ENCODE measurements at regions not wholly inside any gene's neighbourhood (a gene's known extent, or its start where the extent isn't known, plus 50 kb on each side); places are given as distances from the start of the nearest gene placed in this dataset.
A peak's percentile ranks its signal among the peaks of the same experiment; 100 is the strongest.

DNA sequence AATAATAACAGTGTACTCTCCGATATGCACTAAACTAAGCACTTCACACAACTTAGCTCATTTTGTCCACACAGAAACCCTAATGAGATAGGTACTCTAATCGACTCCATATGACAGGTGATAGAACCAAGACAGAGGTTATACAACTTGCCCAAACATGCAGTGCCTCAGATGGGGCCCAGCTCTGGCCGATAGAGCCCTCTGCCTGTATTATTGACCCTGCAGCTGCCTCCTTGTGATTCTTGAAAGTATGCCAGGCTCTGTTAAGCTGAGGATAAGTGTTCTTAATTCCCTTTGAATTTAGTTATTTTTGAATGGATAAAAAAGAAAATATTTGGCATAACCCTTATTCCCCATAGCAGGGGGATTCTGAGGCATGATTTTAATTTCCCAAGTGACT is 78.5 kb downstream of the HMHB1 start:
- Histone ChIP-seq H3K27me3 (replicated peaks in 2 of 5; ENCODE audit: control insufficient read depth in 4 of 5, insufficient read depth in 5 of 5, low read length in 4 of 5) (no peaks in the 10 kb centered on the region), H3K36me3 (ENCODE audit: control insufficient read depth in 4 of 4, insufficient read depth in 4 of 4, low read length in 3 of 4) (no peaks in the 10 kb centered on the region), H3K4me1 (ENCODE audit: control extremely low read depth in 1 of 4, control insufficient read depth in 4 of 4, insufficient read depth in 4 of 4, low read length in 3 of 4) (no peaks in the 10 kb centered on the region), H3K9me3 (ENCODE audit: control extremely low read depth in 1 of 5, control insufficient read depth in 4 of 5, insufficient read depth in 2 of 5, low read depth in 1 of 5, low read length in 4 of 5) (no peaks in the 10 kb centered on the region), H3K4me3 (ENCODE audit: control insufficient read depth in 1 of 7, extremely low read depth in 1 of 7, insufficient read depth in 4 of 7, low read depth in 2 of 7, low read length in 6 of 7) (no peak overlapping the region), H3K27ac (ENCODE audit: insufficient read depth in 1 of 2, low read depth in 1 of 2, low read length in 2 of 2, poor library complexity in 1 of 2, severe bottlenecking in 2 of 2) (no peak overlapping the region)
- POLR2A ChIA-PET = no interaction called here
- 100% methylated on average over 1 of the region's 3 CpGs for WGBS (ENCODE audit: insufficient coverage)
- no peak for DNase-seq
- CTCF ChIA-PET = no interaction called here

DNA sequence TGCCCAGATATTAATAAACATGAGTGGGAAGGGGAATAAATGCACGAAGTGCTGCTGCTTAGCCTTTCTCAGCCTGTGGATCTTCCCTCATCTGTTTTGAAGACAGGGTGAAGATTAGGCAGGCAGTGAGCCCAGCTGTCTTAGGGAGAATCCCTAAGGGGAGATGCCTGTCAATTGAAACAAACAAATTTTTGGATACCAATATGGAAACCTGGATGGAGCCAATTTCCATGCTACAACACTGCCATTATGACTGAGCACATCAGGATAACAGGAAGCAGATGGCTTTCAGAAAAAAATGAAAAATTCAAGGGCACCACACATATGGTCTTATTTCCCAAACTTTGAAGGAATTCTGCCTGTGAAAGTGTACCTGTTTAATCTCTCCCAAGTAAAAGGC is 80.3 kb downstream of the HMHB1 start:
- no peak for DNase-seq
- Histone ChIP-seq H3K36me3 (ENCODE audit: control insufficient read depth in 4 of 4, insufficient read depth in 4 of 4, low read length in 3 of 4) (no peaks in the 10 kb centered on the region), H3K27ac (ENCODE audit: insufficient read depth in 1 of 2, low read depth in 1 of 2, low read length in 2 of 2, poor library complexity in 1 of 2, severe bottlenecking in 2 of 2) (no peak overlapping the region), H3K27me3 (replicated peaks in 2 of 5; ENCODE audit: control insufficient read depth in 4 of 5, insufficient read depth in 5 of 5, low read length in 4 of 5) (no peaks in the 10 kb centered on the region), H3K4me3 (ENCODE audit: control insufficient read depth in 1 of 7, extremely low read depth in 1 of 7, insufficient read depth in 4 of 7, low read depth in 2 of 7, low read length in 6 of 7) (no peak overlapping the region), H3K9me3 (ENCODE audit: control extremely low read depth in 1 of 5, control insufficient read depth in 4 of 5, insufficient read depth in 2 of 5, low read depth in 1 of 5, low read length in 4 of 5) (no peaks in the 10 kb centered on the region), H3K4me1 (ENCODE audit: control extremely low read depth in 1 of 4, control insufficient read depth in 4 of 4, insufficient read depth in 4 of 4, low read length in 3 of 4) (no peaks in the 10 kb centered on the region)
- WGBS (ENCODE audit: insufficient coverage) = 100% methylated on average over 1 of the region's 1 CpG
- POLR2A ChIA-PET = no interaction called here
- CTCF ChIA-PET = no interaction called here

DNA sequence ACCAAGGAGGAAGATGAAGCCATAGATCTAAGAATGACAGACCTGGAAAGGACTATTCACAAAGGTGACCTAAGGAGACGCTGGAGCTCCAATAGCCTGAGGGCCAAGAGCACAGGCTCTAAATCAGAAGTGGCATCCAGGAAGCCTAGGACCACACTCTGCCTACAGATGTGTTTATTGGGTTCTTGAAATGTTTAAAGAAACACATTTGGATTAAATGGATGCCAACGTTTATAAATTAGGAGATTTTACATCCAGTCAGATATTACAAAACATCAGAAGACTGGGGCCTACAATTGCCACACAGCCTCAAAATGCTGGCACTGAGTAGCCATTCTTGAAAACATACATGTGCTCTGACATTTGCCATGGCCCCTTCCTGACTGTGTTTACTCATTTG is 80.9 kb downstream of the HMHB1 start:
- ChIA-PET CTCF (no interaction called here), POLR2A (no interaction called here)
- 96% methylated on average over 2 of the region's 2 CpGs for WGBS (ENCODE audit: insufficient coverage)
- no peaks in the 10 kb centered on the region for H3K36me3 ChIP-seq (ENCODE audit: control insufficient read depth in 4 of 4, insufficient read depth in 4 of 4, low read length in 3 of 4)
- no peak overlapping the region for H3K4me3 ChIP-seq (ENCODE audit: control insufficient read depth in 1 of 7, extremely low read depth in 1 of 7, insufficient read depth in 4 of 7, low read depth in 2 of 7, low read length in 6 of 7)
- no peaks in the 10 kb centered on the region for H3K4me1 ChIP-seq (ENCODE audit: control extremely low read depth in 1 of 4, control insufficient read depth in 4 of 4, insufficient read depth in 4 of 4, low read length in 3 of 4)
- no peak for DNase-seq
- no peaks in the 10 kb centered on the region for H3K27me3 ChIP-seq (replicated peaks in 2 of 5; ENCODE audit: control insufficient read depth in 4 of 5, insufficient read depth in 5 of 5, low read length in 4 of 5)
- H3K27ac ChIP-seq (ENCODE audit: insufficient read depth in 1 of 2, low read depth in 1 of 2, low read length in 2 of 2, poor library complexity in 1 of 2, severe bottlenecking in 2 of 2) = no peak overlapping the region
- no peaks in the 10 kb centered on the region for H3K9me3 ChIP-seq (ENCODE audit: control extremely low read depth in 1 of 5, control insufficient read depth in 4 of 5, insufficient read depth in 2 of 5, low read depth in 1 of 5, low read length in 4 of 5)

DNA sequence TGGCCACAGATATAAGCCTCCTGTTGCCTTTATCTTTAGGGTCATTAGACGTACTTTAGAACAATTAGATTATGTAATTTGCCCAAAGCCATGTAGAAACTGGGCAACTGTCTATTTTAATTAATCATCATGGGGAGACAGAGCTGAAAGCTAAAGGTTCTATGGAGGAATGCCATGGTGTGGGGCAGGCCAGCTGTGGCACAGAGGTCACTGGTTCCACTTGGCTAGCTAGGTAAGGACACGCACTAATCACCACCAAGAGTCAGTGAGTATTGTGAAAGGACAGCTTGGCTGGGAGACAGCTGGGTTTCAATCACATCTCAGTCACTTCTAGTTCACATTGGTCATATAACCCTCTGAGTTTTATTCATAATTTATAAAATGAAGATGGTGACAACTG is 81.7 kb downstream of the HMHB1 start:
- ChIA-PET CTCF (no interaction called here), POLR2A (no interaction called here)
- DNase-seq = no peak
- no peak overlapping the region for H3K4me3 ChIP-seq (ENCODE audit: control insufficient read depth in 1 of 7, extremely low read depth in 1 of 7, insufficient read depth in 4 of 7, low read depth in 2 of 7, low read length in 6 of 7)
- no peaks in the 10 kb centered on the region for H3K36me3 ChIP-seq (ENCODE audit: control insufficient read depth in 4 of 4, insufficient read depth in 4 of 4, low read length in 3 of 4)
- WGBS (ENCODE audit: insufficient coverage) = 90% methylated on average over 2 of the region's 2 CpGs
- H3K27ac ChIP-seq (ENCODE audit: insufficient read depth in 1 of 2, low read depth in 1 of 2, low read length in 2 of 2, poor library complexity in 1 of 2, severe bottlenecking in 2 of 2) = no peak overlapping the region
- no peaks in the 10 kb centered on the region for H3K4me1 ChIP-seq (ENCODE audit: control extremely low read depth in 1 of 4, control insufficient read depth in 4 of 4, insufficient read depth in 4 of 4, low read length in 3 of 4)
- no peaks in the 10 kb centered on the region for H3K9me3 ChIP-seq (ENCODE audit: control extremely low read depth in 1 of 5, control insufficient read depth in 4 of 5, insufficient read depth in 2 of 5, low read depth in 1 of 5, low read length in 4 of 5)
- H3K27me3 ChIP-seq (replicated peaks in 2 of 5; ENCODE audit: control insufficient read depth in 4 of 5, insufficient read depth in 5 of 5, low read length in 4 of 5) = no peaks in the 10 kb centered on the region

DNA sequence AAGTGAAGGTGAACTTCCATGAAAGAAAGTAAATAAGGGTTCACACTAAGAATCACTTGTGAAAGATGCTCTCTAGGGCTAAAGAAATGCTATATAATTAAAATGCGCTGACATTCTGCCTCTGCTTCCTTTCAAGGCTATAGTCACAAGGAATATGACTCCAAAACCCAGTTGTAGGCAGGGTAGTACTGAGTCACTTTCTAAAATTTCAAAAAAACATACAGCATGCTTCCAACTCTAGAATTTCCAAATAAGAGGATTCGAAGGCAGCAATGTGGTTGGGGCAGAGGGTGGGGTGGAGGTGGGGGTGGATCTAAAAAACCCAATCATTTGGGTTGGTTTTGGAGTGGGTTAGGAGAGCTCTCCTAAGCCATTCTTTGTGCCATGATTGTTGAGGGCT is 84.6 kb downstream of the HMHB1 start:
- WGBS (ENCODE audit: insufficient coverage) = no CpG with 5 or more reads among the region's 2 CpGs
- Histone ChIP-seq H3K9me3 (ENCODE audit: control extremely low read depth in 1 of 5, control insufficient read depth in 4 of 5, insufficient read depth in 2 of 5, low read depth in 1 of 5, low read length in 4 of 5) (no peaks in the 10 kb centered on the region), H3K27ac (ENCODE audit: insufficient read depth in 1 of 2, low read depth in 1 of 2, low read length in 2 of 2, poor library complexity in 1 of 2, severe bottlenecking in 2 of 2) (no peak overlapping the region), H3K4me3 (ENCODE audit: control insufficient read depth in 1 of 7, extremely low read depth in 1 of 7, insufficient read depth in 4 of 7, low read depth in 2 of 7, low read length in 6 of 7) (no peak overlapping the region), H3K4me1 (ENCODE audit: control extremely low read depth in 1 of 4, control insufficient read depth in 4 of 4, insufficient read depth in 4 of 4, low read length in 3 of 4) (peaks cover 0 to 4% (median 0%) of the 10 kb centered on the region in 4 experiments), H3K36me3 (ENCODE audit: control insufficient read depth in 4 of 4, insufficient read depth in 4 of 4, low read length in 3 of 4) (no peaks in the 10 kb centered on the region), H3K27me3 (replicated peaks in 2 of 5; ENCODE audit: control insufficient read depth in 4 of 5, insufficient read depth in 5 of 5, low read length in 4 of 5) (no peaks in the 10 kb centered on the region)
- no peak for DNase-seq
- POLR2A ChIA-PET = no interaction called here
- CTCF ChIA-PET = interaction anchor here (1.2 kb wide), 1 partner anchor 12 kb away, joined by 3 read pairs; no protein-coding TSS in a partner anchor

DNA sequence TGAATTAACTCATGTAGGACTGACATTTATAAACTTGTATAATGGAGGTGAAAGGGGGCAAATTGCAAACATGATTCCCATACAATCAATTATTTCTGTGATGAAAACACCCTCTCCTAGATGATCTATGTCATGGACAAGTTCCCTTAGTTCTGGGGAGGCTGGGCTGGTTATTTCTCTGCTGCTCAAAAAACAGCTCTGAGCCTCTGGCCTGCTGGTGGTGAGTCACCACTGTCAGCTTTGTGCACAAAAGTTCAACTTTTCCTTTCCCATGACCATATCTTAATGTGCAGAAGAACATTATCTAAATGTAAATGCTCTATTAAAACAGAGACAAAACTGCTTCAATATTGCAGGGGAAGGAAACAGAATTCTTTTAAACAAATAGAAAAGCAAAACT is 85.0 kb downstream of the HMHB1 start:
- CTCF ChIA-PET = interaction anchor here (1.2 kb wide), 1 partner anchor 12 kb away, joined by 3 read pairs; no protein-coding TSS in a partner anchor
- H3K27ac ChIP-seq (ENCODE audit: insufficient read depth in 1 of 2, low read depth in 1 of 2, low read length in 2 of 2, poor library complexity in 1 of 2, severe bottlenecking in 2 of 2) = no peak overlapping the region
- POLR2A ChIA-PET = no interaction called here

DNA sequence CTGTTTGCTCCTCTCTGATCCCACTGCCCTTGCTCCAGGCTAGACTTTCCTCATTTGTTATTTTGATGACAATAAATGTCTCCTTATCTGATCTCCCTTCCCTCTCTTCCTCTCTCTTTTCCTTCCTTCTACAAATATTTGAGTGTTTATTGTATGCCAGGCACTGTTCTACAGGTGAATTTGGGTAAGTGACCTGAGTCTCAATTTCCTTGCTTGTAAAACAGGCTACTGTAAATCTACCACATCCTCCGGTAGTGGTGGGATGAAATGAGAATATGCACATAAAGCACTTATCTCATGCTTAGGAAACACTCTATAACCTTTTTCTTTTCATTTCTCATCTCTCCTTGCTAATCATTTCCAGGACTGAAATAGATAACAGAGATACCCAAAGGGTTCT is 86.4 kb downstream of the HMHB1 start:
- WGBS (ENCODE audit: insufficient coverage) = no CpG with 5 or more reads among the region's 1 CpG
- Histone ChIP-seq H3K4me3 (ENCODE audit: control insufficient read depth in 1 of 7, extremely low read depth in 1 of 7, insufficient read depth in 4 of 7, low read depth in 2 of 7, low read length in 6 of 7) (no peak overlapping the region), H3K27me3 (replicated peaks in 2 of 5; ENCODE audit: control insufficient read depth in 4 of 5, insufficient read depth in 5 of 5, low read length in 4 of 5) (no peaks in the 10 kb centered on the region), H3K4me1 (ENCODE audit: control extremely low read depth in 1 of 4, control insufficient read depth in 4 of 4, insufficient read depth in 4 of 4, low read length in 3 of 4) (peaks cover 0 to 4% (median 0%) of the 10 kb centered on the region in 4 experiments), H3K27ac (ENCODE audit: insufficient read depth in 1 of 2, low read depth in 1 of 2, low read length in 2 of 2, poor library complexity in 1 of 2, severe bottlenecking in 2 of 2) (no peak overlapping the region), H3K36me3 (ENCODE audit: control insufficient read depth in 4 of 4, insufficient read depth in 4 of 4, low read length in 3 of 4) (no peaks in the 10 kb centered on the region), H3K9me3 (ENCODE audit: control extremely low read depth in 1 of 5, control insufficient read depth in 4 of 5, insufficient read depth in 2 of 5, low read depth in 1 of 5, low read length in 4 of 5) (no peaks in the 10 kb centered on the region)
- CTCF ChIA-PET = interaction anchor here (1.2 to 1.5 kb wide), 2 partner anchors 10 to 14 kb away, joined by 3 to 4 read pairs; no protein-coding TSS in a partner anchor
- DNase-seq = no peak
- POLR2A ChIA-PET = no interaction called here

More for the DNA sequence above, 85.0 kb downstream of the HMHB1 start:
- no peaks in the 10 kb centered on the region for H3K9me3 ChIP-seq (ENCODE audit: control extremely low read depth in 1 of 5, control insufficient read depth in 4 of 5, insufficient read depth in 2 of 5, low read depth in 1 of 5, low read length in 4 of 5)
- H3K4me1 ChIP-seq (ENCODE audit: control extremely low read depth in 1 of 4, control insufficient read depth in 4 of 4, insufficient read depth in 4 of 4, low read length in 3 of 4) = peaks cover 0 to 4% (median 0%) of the 10 kb centered on the region in 4 experiments
- peak in 1 of 3 donors; percentile 0 for DNase-seq
- no peak overlapping the region for H3K4me3 ChIP-seq (ENCODE audit: control insufficient read depth in 1 of 7, extremely low read depth in 1 of 7, insufficient read depth in 4 of 7, low read depth in 2 of 7, low read length in 6 of 7)
- H3K36me3 ChIP-seq (ENCODE audit: control insufficient read depth in 4 of 4, insufficient read depth in 4 of 4, low read length in 3 of 4) = no peaks in the 10 kb centered on the region
- no peaks in the 10 kb centered on the region for H3K27me3 ChIP-seq (replicated peaks in 2 of 5; ENCODE audit: control insufficient read depth in 4 of 5, insufficient read depth in 5 of 5, low read length in 4 of 5)
